Stimulated activated CD8-positive, alpha-beta memory T cell treated with anti-CD3 and anti-CD28 coated beads, Interleukin-2, amount 100 ng/mL, for 1 hour (primary cell): ENCODE measurements at regions not wholly inside any gene's neighbourhood (a gene's known extent, or its start where the extent isn't known, plus 50 kb on each side); places are given as distances from the start of the nearest gene placed in this dataset.

Source experiments
- DNase-seq, 2 donors: peaks; one replicate each; pipeline ENCODE4 v3.0.0-alpha.2; 2020; ENCODE audit warnings: low read depth in 2 of 2

DNA sequence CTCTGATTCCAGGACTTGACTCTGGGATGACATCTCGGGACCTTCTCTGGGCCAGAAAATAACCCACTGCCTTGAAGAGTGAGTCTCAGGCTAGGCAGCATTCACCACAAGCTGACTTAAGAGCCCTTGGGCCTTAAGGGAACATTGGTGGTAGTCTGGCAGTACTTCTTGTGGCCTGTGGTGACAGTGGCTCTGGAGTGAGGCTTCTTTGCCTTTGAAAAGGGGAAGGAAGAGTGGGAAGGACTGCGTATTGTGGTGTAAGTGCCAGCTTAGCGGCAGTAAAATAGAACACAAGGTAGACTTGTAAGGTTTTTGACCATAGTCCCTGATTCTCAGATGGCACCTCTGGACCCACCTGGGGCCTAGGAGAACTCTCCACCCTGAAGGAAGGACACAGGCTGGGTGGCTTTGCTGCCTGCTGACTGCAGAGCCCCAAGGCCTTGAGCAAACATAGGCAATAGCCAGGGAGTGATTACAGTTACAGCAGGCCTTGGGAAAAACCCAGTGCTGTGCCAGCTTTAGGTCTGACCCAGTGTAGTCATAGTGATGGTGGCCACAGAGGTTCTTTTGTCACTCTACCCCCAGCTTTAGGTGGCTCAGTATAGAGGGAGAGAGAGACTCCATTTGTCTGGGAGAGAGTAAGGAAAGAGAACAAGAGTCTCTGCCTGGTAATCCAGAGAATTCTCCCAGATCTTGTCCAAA, 483.9 kb downstream of the SH2D4B start:
- no peak for DNase-seq

DNA sequence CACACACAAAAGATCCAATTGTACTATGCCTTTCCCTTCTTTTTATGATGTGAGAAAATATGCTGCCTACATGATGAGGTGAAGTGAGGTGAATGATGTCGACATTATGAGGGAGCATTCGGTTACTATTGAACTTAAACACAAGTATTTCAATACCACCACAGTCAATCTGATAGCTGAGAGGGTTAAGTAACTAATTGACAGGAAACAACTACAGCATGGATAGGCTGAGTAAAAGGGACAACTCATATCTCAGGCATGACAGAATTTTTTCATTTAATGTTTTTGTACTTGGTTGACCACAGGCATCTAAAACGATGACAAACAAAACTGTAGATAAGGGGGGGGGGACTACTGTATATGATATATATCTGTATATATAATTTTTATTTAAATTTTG, 488.9 kb downstream of the SH2D4B start:
- DNase-seq = no peak

DNA sequence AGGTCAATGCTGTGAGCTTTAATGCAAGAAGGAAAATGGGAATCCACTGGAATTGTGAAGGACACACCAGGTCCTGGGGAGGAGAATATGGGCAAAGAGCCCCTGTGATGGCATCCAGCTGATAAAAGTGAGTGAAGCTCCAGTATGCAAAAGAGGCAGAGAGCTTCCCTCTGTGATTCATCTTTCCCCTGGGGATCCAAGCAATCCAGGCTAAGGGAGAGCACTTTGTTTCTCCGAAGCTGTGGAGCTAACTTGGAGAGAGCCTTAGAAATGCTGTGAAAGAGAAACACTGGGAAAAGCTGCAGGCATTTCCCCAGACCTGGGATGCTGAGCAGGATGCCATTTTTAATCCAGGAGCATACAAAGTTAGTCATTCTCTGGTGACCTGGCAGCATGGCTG, 489.5 kb downstream of the SH2D4B start:
- DNase-seq = no peak

DNA sequence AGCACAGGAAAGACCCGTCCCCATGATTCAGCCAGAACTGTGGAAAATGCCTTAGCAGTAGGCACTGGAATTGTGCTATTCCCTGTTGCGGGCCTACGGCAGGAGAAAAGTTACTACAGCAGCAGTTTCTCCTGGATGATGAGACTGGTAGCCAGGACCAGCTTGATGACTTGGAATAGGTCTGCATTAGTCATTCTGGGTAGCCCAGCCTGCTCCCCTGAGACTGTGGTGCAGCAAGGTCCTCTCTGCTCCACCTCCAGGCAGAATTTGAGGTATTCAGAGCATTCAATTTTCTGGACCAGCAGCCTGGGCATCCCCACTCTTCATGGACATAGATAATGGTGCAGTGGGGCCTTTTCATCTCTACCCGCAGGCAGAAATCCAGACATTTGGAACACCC, 490.0 kb downstream of the SH2D4B start:
- DNase-seq = no peak

DNA sequence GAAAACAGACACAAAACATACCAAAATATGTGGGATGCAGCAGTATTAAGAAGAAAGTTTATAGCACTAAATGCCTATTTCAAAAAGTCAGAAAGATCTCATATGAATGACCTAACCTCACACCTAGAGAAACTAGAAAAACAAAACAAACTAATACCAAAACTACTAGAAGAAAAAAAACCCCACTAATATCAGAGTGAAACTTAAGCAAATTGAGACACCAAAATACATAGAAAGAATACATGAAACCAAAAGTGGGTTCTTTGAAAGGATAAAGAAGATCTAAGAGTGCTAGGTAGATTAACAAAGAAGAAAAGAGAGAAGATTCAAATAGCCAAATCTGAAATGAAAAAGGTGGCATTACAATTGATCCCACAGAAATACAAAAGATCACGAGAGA, 494.1 kb downstream of the SH2D4B start:
- no peak for DNase-seq

DNA sequence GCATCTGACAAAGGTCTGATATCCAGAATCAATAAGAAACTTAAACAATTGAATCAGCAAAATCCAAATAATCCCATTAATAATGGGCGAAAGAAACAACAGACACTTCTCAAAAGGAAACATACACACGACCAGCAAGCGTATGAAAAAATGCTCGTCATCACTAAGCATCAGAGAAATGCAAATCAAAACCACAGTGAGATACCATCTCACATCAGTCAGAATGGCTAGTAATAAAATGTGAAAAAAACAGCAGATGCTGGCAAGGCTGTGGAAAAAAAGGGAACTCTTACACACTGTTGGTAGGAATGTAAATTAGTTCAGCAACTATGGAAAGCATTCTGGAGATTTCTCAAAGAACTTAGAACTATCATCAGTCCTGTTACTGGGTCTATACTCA, 496.7 kb downstream of the SH2D4B start:
- no peak for DNase-seq

DNA sequence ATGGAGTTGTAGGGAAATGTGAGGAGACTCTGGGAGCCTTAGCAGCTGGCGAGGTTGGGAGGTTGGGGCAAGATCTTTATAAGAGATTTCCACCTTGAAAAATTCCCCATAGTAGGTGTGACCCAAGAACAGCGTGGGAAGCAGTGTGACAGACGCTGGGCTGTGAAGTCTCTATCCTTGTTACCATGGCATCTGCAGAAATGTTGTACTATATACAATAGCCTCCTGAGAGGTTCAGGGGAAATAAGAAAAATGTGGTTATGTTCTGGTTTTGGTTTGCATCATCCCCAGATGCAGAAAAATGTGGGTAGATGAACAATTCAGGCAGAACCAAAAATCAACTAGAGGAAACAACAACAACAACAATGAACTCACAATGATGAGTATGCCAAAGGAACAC, 498.6 kb downstream of the SH2D4B start:
- no peak for DNase-seq

DNA sequence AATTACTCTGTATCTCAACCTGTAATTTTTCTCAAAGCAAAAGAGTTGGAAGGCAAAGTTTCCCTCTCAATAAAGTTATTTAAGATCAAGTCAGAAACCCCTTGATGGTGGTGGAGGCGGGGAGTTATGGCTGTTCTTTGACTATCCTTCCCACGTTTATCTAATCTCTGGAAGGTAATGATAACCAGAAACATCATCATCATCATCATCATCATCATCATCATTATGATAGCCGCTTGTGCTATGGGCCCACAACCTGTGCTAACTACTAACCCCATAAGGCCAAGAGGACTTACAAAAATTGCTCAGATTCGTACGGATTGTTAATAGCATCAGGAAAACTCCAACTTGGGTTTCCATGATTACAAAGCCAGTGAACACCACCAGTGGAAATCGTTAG, 502.3 kb downstream of the SH2D4B start:
- DNase-seq = no peak

DNA sequence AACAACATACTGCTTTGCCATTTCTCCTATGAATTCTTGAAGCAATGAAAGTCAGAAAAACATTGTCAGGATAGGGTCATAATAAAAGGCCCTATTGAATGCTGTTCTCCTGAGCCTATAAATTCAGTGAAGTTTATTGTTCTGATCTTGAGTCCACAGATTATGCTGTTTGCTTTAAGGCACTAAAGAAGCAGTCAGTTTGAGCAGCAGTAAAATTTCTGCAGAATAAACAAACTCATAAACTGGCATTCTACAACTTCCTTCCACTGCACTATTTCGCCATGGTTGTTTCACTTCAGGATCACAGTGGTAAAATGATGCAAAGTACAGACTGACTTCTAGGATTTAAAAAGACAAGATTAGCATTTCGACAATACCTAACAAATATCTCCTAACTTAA, 503.2 kb downstream of the SH2D4B start:
- no peak for DNase-seq

DNA sequence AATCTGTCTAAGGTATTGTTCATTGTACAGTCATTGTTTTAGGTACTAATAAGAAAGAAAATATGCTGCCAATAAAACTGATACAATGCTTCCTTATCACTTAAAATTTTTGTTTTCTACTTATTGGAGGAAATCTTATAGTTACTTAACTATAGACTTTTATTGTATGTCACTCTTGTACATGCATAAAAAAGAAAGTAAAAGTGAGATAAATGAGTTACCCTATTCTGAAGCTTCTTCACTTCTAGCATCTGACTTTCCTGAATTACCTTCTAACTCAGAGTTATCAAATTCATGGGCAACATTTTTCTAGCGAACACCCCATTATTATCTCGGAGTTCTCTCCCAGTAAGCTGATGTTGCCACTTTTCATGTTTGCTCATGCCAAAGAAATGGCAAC, 504.9 kb downstream of the SH2D4B start:
- no peak for DNase-seq

DNA sequence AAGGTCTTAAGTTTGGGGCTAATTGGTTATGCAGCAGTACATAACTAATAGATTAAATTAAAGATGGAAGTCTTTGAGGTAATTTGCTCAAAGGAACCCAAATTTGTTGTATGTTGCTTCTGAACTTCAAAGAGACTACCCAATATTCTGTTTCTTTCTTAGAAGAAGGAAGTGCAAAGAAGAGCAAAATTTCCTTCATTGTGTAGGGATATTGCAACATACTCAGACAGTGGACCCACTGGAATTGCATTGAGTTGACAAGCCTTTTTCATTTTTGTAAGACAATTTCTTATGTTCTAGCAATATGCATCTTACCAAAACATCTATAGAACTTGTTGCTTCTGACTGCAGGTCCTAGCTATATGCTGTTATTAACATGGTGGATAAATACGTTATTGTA, 527.8 kb downstream of the SH2D4B start:
- DNase-seq = no peak

DNA sequence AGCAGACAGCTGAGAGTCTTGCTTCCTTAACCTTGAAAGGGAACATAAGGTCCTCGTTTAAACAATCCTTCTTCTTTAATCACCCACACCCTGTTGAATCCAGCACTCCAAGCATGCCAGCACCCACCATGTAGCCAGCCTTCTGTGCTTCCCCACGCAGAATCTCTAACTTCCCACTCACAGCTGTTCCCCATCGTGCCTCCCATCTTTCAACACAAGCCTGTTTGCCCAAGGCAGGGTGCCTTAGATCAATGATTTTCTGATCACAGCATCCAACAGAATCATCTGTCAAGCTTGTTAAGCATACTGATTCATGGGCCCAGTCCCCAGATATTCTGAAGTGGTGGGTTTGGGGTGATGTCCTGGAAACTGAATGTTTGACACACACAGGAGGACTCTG, 530.8 kb downstream of the SH2D4B start:
- no peak for DNase-seq

DNA sequence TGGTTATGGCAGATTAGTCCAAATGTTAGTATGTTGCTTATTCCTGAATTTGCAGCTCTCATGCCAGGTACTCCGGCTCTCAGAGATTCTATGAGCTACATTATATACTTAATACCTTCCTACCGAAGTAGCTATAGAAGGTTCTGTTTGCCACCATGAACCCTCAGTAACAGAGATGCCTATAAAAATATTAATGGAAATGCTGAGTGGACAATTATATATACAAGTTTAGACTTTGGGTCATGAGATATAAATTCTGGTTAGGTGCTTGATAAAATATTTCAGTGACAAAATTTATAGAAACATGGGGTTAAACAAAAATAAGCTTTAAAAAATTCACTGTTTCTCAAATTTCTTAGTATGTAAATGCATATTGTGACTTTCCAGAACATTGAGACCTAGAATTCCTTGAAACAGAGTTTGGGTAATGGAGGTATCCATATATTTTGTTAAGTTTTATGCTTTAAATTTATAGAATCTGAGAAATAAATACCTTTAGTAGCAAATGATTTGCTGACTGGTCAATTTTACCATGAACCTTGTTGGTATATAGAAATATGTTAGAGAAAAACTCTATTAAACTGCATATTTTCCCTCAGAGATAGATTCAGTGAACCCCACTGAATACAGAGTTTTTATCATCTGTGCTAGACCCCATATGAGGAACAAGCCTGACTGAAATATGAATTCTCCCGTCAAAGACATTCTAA, 533.5 kb downstream of the SH2D4B start:
- DNase-seq = no peak

DNA sequence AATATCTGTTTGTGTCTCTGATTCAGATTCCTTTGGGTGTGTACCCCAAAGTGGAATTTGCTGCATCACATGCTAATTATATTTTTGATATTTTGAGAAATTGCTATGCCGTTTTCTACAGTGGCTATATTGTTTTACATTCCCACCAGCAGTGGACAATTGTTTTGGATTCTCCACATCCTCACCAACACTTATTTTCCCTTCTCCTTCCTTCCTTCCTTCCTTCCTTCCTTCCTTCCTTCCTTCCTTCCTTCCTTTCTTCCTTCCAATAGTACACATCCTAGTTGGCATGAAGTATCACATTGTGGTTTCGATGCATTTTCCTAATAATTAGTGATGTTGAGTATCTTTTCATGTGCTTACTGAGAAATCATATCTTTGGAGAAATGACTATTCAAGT, 535.5 kb downstream of the SH2D4B start:
- no peak for DNase-seq

DNA sequence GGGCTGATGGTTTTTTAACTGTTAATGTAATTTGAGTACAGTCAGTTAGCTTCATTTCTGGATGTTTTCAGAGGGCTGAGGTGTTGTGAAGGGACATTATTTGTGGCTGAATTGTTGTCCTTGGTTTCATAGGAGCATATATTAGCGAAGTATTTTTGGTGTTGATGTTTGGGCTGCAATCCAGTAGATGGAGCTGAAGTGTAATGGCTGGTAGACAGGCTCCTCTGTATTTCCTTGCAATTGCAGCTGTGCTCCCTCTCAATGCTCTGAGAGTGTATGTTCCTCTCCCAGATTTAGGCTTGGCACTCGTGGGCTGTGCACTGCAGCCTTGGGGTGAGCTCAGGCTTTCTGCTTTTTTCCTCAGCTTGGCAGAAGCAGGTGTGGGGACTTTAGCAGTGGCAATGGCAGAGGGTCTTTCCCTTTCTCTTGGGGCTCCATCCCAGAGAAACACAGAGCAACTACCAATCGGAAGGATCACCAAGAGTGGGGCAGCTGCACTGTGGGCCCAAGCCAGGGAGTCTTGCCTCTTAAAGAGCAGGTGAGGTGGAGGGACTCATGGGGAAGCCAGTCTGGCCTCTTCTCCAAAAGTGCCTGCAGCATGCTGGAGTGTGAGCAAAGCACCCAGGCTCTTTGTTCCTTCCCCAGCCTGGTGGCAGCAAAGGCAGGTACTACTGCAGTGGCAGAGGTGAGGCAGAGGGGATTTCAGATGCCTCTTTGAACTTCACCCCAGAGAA, 544.4 kb downstream of the SH2D4B start:
- no peak for DNase-seq

DNA sequence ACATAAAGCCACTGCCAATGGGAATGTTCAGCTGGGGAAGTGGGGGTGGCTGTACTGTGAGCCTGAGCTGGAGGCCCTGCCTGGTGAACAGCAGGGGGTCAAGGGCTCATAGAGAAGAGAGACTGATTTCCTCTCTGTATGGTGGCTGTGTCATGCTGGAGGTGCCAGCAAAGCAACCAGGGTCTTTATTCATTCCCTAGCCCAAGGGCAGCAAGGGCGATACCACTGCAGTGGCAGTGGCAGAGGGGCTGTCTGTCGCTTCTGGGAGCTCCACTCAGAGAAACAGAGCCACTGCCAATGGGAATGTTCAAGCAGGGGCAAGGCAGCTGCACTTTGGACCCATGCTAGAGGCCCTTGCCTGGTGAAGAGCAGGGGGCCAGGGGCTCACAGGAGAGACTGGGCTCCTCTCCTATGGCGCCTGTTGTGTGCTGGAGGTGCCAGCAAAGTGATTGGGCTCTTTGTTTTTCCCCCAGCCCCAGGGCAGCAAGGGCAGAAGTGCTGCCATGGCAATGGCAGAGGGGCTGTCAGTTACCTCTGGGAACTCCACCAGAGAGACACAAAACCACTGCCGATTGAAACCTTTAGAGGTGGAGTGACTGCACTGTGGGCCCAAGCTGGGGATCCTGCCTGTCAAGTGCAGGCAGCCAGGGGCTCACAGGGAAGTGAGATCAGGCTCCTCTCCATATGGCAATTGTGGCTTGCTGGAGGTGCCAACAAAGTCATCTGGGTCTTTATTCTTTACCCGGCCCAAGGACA, 545.1 kb downstream of the SH2D4B start:
- no peak for DNase-seq

DNA sequence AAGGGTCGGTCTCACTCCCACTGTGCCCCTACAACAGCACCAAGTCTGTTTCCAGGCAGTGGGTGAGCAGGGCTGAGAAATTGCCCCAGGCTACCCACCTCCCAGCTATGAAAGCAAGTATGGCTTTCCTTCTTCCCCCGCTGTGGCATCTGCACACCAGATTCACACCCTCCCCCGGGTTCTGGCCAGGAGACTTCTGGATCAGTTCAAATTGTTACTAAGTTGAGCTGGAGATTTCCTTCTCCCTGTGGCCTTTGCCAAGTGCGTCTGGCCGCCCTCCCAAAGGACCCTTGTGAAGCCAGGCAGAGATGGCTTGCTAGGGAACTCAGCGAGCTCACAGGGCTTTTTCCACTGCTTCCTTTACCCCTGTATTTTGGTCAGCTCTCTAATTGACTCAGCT, 555.4 kb downstream of the SH2D4B start:
- DNase-seq = no peak

DNA sequence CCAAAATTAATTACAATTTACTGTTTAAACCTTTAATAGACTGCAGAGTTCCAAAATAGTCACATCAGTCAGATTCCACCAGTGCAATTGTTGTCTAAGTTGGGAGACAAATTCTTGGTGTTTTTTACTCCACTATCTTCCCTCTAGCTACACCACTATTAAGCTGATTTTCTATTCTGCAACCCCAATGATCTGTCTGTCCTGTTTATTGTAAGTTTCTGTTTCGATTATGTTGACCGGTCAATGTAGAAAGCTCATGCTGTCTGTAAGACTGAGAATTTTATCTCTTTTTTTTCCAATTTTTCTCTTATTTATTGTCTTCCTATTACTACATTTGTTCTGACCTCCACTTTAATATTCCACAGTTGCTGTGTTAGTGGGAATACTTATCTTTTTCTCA, 557.5 kb downstream of the SH2D4B start:
- no peak for DNase-seq

DNA sequence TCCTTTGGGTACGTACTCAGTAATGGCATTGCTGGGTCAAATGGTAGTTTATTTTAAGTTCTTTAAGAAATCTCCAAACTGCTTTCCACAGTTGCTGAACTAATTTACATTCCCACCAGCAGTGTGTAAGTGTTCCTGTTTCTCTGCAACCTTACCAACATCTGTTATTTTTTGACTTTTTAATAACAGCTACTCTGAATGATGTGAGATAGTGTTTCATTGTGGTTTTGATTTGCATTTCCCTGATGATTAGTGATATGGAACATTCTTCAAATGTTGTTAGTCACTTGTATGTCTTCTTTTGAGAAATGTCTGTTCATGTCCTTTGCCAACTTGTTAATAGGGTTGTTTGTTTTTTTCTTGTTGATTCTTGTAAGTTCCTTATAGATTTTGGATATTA, 558.9 kb downstream of the SH2D4B start:
- DNase-seq = no peak

DNA sequence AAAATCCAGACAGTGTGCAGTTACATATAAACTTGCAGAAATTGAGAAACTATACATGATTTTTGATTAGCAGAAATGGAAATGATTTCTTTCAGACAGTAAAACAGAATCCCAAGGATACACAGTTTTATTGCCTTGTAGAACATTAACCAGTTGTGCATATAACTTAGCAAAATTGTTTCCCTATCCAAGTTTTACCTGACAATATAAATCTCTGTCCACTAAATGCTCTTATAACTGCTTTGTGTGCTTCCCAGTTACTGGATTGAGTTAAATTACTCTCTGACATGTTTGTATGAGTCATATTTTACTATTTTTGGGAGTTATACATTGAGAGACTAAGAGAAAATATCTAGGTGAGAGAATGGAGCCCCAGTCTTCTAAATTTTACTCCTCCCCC, 563.4 kb downstream of the SH2D4B start:
- DNase-seq = no peak

DNA sequence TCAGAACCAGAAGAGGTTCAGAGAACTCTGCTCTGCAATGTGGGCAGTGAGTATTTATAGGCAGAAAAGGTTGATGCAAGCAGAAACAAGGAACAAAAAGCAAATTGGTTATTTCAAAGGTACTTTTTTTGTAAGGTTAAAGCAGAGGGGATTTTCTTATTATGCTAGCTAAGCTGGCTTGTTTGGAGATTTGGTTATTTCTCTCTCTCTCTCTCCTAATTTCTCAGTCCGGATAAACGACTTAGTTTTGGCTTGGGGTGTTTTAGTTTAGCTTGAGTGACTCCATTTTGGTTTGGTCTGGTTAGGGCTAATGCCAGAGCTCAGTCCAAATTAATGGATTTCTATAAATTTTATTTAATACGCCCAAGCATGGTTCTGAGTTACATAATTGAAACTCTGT, 566.8 kb downstream of the SH2D4B start:
- DNase-seq = no peak

DNA sequence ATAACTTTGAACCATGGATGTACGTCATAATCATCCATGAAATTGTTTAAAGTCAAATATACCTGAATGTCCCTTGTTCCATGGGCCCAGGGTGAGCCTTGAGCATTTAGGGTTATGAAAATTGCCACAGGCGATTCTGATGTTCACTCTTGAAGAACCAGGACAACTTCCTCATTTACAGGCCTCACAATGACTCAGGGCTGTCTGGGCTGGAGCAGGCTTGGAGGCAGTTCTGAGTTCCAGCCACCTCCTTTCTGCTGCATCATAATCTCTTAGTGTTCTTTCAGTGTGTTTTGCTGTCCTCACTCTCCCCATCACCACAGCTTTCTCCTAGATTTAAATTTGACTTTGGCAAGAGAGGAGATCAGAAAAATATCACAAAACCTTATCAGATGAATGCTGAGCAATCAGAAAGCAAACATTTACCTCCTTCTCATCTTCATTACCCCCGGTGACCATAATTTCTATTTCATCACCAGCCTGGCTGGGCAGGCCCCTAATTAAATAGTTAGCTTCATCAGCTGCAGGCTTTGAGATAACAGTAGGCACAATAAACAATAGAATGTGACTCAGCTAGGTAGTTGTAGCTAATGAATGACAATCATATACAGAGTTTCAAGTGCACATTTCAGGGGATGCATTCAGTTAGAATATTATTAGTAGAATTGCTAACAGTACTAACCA, 571.0 kb downstream of the SH2D4B start:
- no peak for DNase-seq
